ENCODE measurements at regions not wholly inside any gene's neighbourhood (a gene's known extent, or its start where the extent isn't known, plus 50 kb on each side); places are given as distances from the start of the nearest gene placed in this dataset.

DNA sequence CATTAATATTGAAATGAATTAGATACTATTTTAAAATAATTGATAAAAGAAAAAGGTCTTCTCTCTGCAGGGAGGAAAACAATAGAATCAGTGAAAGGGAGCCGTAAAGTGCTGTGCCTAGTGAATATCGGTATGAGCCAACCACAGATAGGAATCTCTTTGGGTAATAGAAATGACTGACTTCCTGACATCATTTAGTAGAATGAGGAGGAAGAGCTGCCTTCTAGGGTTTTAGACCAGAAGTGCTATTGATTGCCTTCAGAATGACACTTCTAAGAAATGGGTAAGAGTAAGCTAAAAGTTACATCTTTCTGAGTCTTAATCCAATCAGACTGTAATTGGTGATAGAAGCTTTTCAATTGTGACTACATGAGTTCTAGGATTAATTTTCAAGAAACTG is 134.0 kb upstream of the MAP9 start:
- TF ChIP-seq POLR2A (IDR thresholded peaks at IDR 0.05) = no peak
- TF ChIP-seq, protein P1, sequence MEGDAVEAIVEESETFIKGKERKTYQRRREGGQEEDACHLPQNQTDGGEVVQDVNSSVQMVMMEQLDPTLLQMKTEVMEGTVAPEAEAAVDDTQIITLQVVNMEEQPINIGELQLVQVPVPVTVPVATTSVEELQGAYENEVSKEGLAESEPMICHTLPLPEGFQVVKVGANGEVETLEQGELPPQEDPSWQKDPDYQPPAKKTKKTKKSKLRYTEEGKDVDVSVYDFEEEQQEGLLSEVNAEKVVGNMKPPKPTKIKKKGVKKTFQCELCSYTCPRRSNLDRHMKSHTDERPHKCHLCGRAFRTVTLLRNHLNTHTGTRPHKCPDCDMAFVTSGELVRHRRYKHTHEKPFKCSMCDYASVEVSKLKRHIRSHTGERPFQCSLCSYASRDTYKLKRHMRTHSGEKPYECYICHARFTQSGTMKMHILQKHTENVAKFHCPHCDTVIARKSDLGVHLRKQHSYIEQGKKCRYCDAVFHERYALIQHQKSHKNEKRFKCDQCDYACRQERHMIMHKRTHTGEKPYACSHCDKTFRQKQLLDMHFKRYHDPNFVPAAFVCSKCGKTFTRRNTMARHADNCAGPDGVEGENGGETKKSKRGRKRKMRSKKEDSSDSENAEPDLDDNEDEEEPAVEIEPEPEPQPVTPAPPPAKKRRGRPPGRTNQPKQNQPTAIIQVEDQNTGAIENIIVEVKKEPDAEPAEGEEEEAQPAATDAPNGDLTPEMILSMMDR (IDR thresholded peaks at IDR 0.05 in 4 of 5, conservative IDR thresholded peaks at IDR 0.05 in 1 of 5) = no peak
- intact Hi-C loops (cut with DNase I; ENCODE audit: low total_unique reads) (no loop called here), in situ Hi-C loops (cut with MboI; ENCODE audit: low sequenced_read_pairs in 4 of 4) (no loop called here)
- no peak overlapping the region for H3K27ac ChIP-seq
- H3K27me3 ChIP-seq = no peaks in the 10 kb centered on the region
- no peaks in the 10 kb centered on the region for H3K9me3 ChIP-seq
- H3K36me3 ChIP-seq = no peaks in the 10 kb centered on the region
- ATAC-seq = no peak
- H3K4me3 ChIP-seq = no peak overlapping the region
- no peak for DNase-seq
- H3K4me1 ChIP-seq = peaks cover 0 to 3% of the 10 kb centered on the region in 2 donors

DNA sequence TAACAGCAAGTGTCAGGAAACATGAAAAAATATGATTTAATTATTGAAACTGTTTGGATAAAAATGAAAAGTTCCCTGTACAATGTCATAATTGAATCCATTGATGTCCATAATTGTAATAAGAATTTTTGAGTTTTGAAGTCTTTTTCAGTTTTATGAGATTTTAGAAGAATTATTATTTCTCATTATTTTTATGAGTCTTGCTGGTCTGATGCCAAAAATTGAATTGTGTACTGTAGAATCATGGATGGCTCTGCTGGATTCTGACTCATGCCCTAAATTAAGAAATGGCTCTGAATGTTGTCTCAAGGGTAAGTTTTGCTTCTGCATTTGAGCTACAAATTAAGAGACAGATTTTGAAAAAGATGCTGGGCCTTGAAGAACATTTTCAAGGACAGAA is 132.8 kb upstream of the MAP9 start:
- Histone ChIP-seq H3K27ac (no peak overlapping the region), H3K9me3 (no peaks in the 10 kb centered on the region), H3K27me3 (no peaks in the 10 kb centered on the region), H3K4me1 (no peaks in the 10 kb centered on the region), H3K4me3 (no peak overlapping the region), H3K36me3 (no peaks in the 10 kb centered on the region)
- TF ChIP-seq POLR2A (IDR thresholded peaks at IDR 0.05) = no peak
- TF ChIP-seq, protein P1 (IDR thresholded peaks at IDR 0.05 in 4 of 5, conservative IDR thresholded peaks at IDR 0.05 in 1 of 5) = no peak
- in situ Hi-C loops (cut with MboI; ENCODE audit: low sequenced_read_pairs in 4 of 4) = no loop called here
- intact Hi-C loops (cut with DNase I; ENCODE audit: low total_unique reads) = no loop called here
- ATAC-seq (no peak), DNase-seq (no peak)

DNA sequence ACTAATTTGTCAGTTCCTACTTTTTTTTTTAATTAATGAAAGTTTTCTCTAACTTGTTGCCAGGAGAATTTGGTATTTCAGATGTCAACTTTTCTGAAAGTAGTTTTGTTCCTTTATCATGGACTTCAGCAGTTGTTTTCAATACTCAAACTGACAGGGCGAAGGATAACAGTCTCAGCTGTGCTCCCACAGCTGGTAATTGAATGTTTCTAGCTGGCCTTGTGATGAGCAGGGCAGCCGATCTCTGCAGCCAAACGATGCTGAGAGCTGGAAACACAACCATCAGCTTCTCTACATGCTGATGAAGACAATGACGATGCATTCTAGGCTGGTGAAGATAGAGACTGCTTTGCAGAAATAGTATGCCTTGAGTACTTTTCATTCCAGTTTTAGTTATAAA is 130.0 kb upstream of the MAP9 start:
- no peak for TF ChIP-seq POLR2A (IDR thresholded peaks at IDR 0.05)
- TF ChIP-seq, protein P1 (IDR thresholded peaks at IDR 0.05 in 4 of 5, conservative IDR thresholded peaks at IDR 0.05 in 1 of 5) = no peak
- no peaks in the 10 kb centered on the region for H3K27me3 ChIP-seq
- no peak overlapping the region for H3K4me3 ChIP-seq
- H3K36me3 ChIP-seq = no peaks in the 10 kb centered on the region
- in situ Hi-C loops (cut with MboI; ENCODE audit: low sequenced_read_pairs in 4 of 4) (no loop called here), intact Hi-C loops (cut with DNase I; ENCODE audit: low total_unique reads) (no loop called here)
- no peaks in the 10 kb centered on the region for H3K9me3 ChIP-seq
- H3K27ac ChIP-seq = no peak overlapping the region
- no peak for DNase-seq
- H3K4me1 ChIP-seq = no peaks in the 10 kb centered on the region
- no peak for ATAC-seq

DNA sequence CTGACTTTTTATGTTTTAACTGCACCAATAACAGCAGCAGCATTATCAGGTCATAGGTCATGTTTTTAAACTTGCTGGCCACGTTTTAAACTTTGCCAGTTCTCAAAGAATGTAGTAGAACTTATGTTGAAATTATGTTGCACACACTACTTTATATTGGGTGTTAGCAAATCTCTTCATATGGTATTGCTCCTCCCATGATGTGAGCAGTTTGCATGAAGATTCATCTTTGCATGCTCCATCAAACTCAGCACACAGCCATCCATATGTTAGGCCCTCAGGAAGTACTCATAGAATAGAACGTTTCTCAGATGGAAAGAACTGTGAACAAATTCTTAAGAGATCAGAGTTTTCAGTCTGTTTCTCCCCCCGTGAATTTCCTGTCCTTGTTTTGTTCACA is 128.6 kb upstream of the MAP9 start:
- in situ Hi-C loops (cut with MboI; ENCODE audit: low sequenced_read_pairs in 4 of 4) (no loop called here), intact Hi-C loops (cut with DNase I; ENCODE audit: low total_unique reads) (no loop called here)
- H3K27ac ChIP-seq = no peak overlapping the region
- no peak overlapping the region for H3K4me3 ChIP-seq
- no peaks in the 10 kb centered on the region for H3K9me3 ChIP-seq
- TF ChIP-seq, protein P1 (IDR thresholded peaks at IDR 0.05 in 4 of 5, conservative IDR thresholded peaks at IDR 0.05 in 1 of 5) = no peak
- no peak for TF ChIP-seq POLR2A (IDR thresholded peaks at IDR 0.05)
- H3K4me1 ChIP-seq = no peaks in the 10 kb centered on the region
- ATAC-seq = no peak
- no peaks in the 10 kb centered on the region for H3K27me3 ChIP-seq
- no peaks in the 10 kb centered on the region for H3K36me3 ChIP-seq
- no peak for DNase-seq

DNA sequence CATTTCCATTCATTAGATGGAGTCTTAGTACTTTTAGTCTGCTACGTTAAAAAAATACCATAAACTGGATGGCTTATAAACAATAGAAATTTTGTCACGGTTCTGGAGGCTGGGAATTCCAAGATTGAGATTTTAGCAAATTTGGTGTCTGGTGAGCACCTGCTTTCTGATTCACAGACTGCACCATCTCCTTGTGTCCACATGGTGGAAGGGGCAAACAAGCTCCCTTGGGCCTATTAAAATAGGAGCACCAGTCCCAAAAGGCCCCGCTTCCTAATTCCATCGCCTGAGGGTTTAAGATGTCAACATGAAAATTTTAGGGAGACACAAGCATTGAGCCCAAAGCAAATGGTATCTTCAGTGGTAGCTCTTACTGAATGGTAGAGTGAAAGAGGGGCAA is 120.5 kb upstream of the MAP9 start:
- no peak for ATAC-seq
- no peak overlapping the region for H3K4me3 ChIP-seq

More for the DNA sequence above, 120.5 kb upstream of the MAP9 start:
- H3K4me1 ChIP-seq = no peaks in the 10 kb centered on the region
- no peaks in the 10 kb centered on the region for H3K9me3 ChIP-seq
- intact Hi-C loops (cut with DNase I; ENCODE audit: low total_unique reads) (no loop called here), in situ Hi-C loops (cut with MboI; ENCODE audit: low sequenced_read_pairs in 4 of 4) (no loop called here)
- H3K36me3 ChIP-seq = no peaks in the 10 kb centered on the region
- no peaks in the 10 kb centered on the region for H3K27me3 ChIP-seq
- no peak overlapping the region for H3K27ac ChIP-seq
- DNase-seq = no peak
- TF ChIP-seq, protein P1 (IDR thresholded peaks at IDR 0.05 in 4 of 5, conservative IDR thresholded peaks at IDR 0.05 in 1 of 5) = no peak
- no peak for TF ChIP-seq POLR2A (IDR thresholded peaks at IDR 0.05)

Data from gastrocnemius medialis (tissue), 4 donors.